Activated T-helper 17 cell treated with anti-CD3 and anti-CD28 coated beads, Interleukin-2, amount 50 U/mL, for 72 hours (primary cell): ENCODE measurements at regions not wholly inside any gene's neighbourhood (a gene's known extent, or its start where the extent isn't known, plus 50 kb on each side); places are given as distances from the start of the nearest gene placed in this dataset.

Source experiments
- ATAC-seq: fragments of 150-1000 bp; cut with Tn5 transposase; replicated peaks from 2 replicates; pipeline ENCODE4 v1.10.0; 2021; ENCODE audit warnings: mild to moderate bottlenecking, moderate library complexity
- H3K27ac Mint-ChIP-seq: one replicate; pipeline ENCODE4 v1.8.0; 2022; ENCODE audit warnings: mixed read lengths
- H3K27me3 Mint-ChIP-seq: one replicate; pipeline ENCODE4 v1.8.0; 2022; ENCODE audit warnings: mixed read lengths
- H3K36me3 Mint-ChIP-seq: one replicate; pipeline ENCODE4 v1.8.0; 2022; ENCODE audit warnings: low read depth, mild to moderate bottlenecking, mixed read lengths
- H3K4me1 Mint-ChIP-seq: one replicate; pipeline ENCODE4 v1.8.0; 2022; ENCODE audit warnings: mixed read lengths
- H3K4me3 Mint-ChIP-seq: one replicate; pipeline ENCODE4 v1.8.0; 2022; ENCODE audit warnings: mild to moderate bottlenecking, mixed read lengths
- H3K9me3 Mint-ChIP-seq: one replicate; pipeline ENCODE4 v1.8.0; 2022; ENCODE audit warnings: mixed read lengths

DNA sequence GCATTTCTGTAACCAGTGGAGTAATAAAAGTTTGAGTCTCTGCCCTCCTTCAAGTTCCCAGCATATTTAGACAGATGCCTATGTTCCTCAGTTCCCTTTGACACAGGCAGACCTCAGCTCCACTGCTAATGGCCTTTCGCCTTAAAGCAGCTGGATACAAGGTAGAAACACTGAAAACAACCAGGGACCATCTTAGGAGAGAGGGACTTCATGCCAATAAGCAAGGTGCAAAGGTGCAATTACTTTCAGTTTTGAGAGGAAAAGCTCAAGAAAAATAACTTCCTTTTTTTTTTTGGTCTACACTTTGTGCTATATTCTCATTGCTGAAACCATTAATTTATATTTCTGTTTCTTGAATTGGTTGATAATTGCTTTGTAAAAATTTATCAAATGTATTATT lies 781.9 kb upstream of the GALNTL6 start:
- no peaks in the 10 kb centered on the region for H3K4me1 Mint-ChIP-seq
- no peak overlapping the region for H3K4me3 Mint-ChIP-seq
- no peak overlapping the region for H3K27ac Mint-ChIP-seq
- no peaks in the 10 kb centered on the region for H3K27me3 Mint-ChIP-seq
- H3K9me3 Mint-ChIP-seq = peaks cover 19% of the 10 kb centered on the region
- no peaks in the 10 kb centered on the region for H3K36me3 Mint-ChIP-seq
- no peak for ATAC-seq

DNA sequence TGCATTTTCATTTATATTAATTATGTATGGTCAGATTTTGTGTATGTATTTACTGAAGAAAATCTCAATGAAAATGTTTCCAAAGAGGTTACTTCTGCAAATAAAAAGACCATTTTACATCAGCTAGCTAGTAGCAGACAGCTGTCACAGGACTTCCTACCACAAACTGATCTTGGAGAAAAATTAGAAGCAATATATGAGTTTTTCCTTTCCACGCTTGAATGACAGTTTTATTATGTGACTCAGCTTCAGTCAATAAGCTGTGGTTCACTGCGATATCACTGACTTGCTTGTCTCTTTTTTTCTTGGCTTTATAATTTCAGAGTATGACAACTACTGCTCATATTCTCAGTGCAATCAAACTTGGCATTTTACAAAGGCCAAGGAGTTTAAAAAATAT lies 787.4 kb upstream of the GALNTL6 start:
- Mint-ChIP-seq H3K4me1 (no peaks in the 10 kb centered on the region), H3K36me3 (no peaks in the 10 kb centered on the region), H3K27me3 (no peaks in the 10 kb centered on the region), H3K4me3 (no peak overlapping the region), H3K27ac (no peak overlapping the region), H3K9me3 (peaks cover 5% of the 10 kb centered on the region)
- no peak for ATAC-seq

DNA sequence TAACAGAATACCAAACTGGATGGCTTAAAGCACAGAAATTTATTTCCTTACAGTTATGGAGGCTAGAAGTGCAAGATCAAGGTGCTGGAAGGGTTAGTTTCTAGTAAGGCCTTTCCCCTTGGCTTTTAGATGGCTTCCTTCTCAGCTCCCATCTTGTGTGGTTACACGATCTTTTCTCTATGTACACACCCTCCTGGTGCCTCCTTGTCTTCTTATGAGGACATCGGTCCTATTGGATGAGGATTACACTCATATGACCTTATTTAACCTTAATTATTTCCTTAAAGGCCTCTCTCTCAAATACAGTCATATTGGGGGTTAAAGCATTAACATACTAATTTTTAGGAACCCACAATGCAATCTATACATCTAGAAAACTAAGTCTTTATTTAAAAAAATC lies 787.9 kb upstream of the GALNTL6 start:
- no peaks in the 10 kb centered on the region for H3K27me3 Mint-ChIP-seq
- H3K9me3 Mint-ChIP-seq = peaks cover 5% of the 10 kb centered on the region
- no peak overlapping the region for H3K4me3 Mint-ChIP-seq
- no peak overlapping the region for H3K27ac Mint-ChIP-seq
- no peaks in the 10 kb centered on the region for H3K36me3 Mint-ChIP-seq
- ATAC-seq = no peak
- H3K4me1 Mint-ChIP-seq = no peaks in the 10 kb centered on the region

DNA sequence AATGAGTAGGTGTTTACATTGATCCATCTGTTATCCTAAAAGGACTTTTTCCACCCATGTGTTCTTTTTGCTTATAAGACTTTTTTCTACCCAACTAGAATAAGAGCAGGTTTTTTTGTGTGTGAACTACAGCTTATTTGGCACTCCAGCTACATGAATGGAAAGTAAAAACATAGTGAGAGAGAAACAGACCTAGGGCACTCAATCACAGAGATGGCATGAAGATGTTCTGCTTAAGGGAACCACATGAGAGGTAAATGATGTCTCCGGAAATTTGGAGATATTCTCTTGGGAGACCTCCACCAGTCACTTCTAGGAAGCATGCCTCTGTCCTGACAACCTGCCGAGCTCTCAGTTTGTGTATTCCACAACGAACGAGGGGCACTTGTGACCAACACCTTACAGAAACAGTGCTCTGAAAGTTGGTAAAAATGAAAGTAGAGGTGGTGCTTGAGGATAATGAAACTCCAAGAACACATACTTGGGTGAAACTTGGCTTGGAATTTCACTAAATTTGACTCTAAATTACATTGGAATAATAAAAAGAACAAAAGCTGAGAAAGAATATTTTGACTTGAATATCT lies 788.4 kb upstream of the GALNTL6 start:
- Mint-ChIP-seq H3K36me3 (no peaks in the 10 kb centered on the region), H3K4me1 (no peaks in the 10 kb centered on the region), H3K27ac (no peak overlapping the region), H3K4me3 (no peak overlapping the region), H3K9me3 (peaks cover 5% of the 10 kb centered on the region), H3K27me3 (no peaks in the 10 kb centered on the region)
- no peak for ATAC-seq

DNA sequence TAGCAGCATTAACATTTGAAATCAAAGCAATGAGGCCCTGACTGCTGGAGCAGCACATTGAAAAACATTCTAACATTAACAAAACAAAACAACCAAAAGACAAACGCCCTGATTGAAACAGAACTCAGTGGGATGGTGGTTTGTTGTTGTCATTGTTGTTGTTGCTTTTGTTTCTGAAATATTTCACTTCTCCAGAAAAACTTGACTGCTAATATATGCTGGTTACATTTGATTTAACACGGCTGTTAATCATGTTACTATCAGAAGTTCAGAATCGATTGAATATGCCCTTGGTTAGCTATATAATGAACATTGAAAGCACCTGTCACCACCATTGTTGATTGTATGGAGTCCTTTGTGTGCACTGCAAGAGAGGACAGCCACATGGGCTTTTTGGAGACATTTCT lies 790.4 kb upstream of the GALNTL6 start:
- H3K27ac Mint-ChIP-seq = no peak overlapping the region
- no peaks in the 10 kb centered on the region for H3K36me3 Mint-ChIP-seq
- H3K9me3 Mint-ChIP-seq = peaks cover 8% of the 10 kb centered on the region

DNA sequence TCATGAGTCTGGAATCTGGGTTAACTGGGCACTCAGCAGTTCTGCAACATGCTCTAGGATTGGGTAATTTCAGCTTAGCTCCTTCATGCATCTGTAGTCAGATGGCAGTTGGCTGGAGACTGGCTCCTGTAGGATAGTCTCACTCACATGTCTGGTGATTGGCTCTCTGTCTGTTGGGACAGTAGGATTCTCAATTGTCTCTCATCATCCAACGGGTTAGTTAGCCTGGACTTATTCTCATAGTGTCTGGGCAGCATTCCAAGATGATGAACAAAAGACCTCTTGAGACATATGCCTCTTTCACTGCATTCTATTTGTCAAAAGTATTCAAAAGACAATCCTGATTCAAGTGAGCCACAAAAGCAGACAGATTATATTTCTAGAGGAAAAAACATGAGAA lies 795.6 kb upstream of the GALNTL6 start:
- no peaks in the 10 kb centered on the region for H3K36me3 Mint-ChIP-seq
- no peak overlapping the region for H3K4me3 Mint-ChIP-seq
- H3K27ac Mint-ChIP-seq = no peak overlapping the region
- H3K9me3 Mint-ChIP-seq = peaks cover 8% of the 10 kb centered on the region
- no peaks in the 10 kb centered on the region for H3K27me3 Mint-ChIP-seq
- ATAC-seq = no peak
- H3K4me1 Mint-ChIP-seq = no peaks in the 10 kb centered on the region

More for the DNA sequence above, 790.4 kb upstream of the GALNTL6 start:
- ATAC-seq = no peak
- H3K4me3 Mint-ChIP-seq = no peak overlapping the region
- H3K4me1 Mint-ChIP-seq = no peaks in the 10 kb centered on the region
- no peaks in the 10 kb centered on the region for H3K27me3 Mint-ChIP-seq

DNA sequence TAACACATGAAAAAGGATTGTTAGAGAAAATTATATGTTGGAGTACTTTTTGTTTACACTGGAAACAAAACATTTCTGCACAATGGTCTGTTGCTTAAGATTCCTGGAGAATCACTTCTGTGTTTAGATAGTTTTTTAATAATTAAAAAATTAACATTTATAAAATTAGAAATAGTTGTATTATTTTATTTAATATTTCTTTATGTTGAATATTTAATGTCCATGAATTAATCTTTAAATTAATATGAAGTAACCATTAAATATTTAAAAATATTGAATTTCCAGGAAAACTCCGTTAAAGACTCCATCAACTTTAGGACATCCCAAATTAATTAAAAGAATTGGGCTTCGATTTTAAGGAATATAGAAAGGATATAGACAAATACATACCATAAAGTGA lies 797.1 kb upstream of the GALNTL6 start:
- H3K4me1 Mint-ChIP-seq = no peaks in the 10 kb centered on the region
- H3K4me3 Mint-ChIP-seq = no peak overlapping the region
- no peak overlapping the region for H3K27ac Mint-ChIP-seq
- no peaks in the 10 kb centered on the region for H3K27me3 Mint-ChIP-seq
- H3K9me3 Mint-ChIP-seq = peaks cover 10% of the 10 kb centered on the region
- ATAC-seq = no peak
- no peaks in the 10 kb centered on the region for H3K36me3 Mint-ChIP-seq

DNA sequence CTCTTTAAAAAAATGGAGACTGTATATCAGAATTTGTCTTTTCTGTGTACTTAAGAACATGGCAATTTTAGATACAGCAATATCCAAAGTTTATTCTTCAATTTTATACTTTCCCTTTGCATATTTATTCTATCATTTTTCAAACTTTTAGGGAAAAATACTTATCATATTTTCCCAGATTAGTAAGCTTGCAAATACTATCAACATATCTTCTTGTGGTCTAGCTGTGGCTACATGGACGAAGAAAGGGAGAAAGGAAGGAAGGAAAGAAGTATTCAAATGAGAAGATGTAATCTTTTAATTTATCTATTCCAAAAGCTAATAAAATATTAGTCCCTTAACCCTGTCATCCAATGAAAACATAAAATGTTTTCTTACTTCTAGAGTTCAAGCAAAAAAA lies 797.8 kb upstream of the GALNTL6 start:
- H3K4me3 Mint-ChIP-seq = no peak overlapping the region
- peaks cover 14% of the 10 kb centered on the region for H3K9me3 Mint-ChIP-seq
- H3K27ac Mint-ChIP-seq = no peak overlapping the region

DNA sequence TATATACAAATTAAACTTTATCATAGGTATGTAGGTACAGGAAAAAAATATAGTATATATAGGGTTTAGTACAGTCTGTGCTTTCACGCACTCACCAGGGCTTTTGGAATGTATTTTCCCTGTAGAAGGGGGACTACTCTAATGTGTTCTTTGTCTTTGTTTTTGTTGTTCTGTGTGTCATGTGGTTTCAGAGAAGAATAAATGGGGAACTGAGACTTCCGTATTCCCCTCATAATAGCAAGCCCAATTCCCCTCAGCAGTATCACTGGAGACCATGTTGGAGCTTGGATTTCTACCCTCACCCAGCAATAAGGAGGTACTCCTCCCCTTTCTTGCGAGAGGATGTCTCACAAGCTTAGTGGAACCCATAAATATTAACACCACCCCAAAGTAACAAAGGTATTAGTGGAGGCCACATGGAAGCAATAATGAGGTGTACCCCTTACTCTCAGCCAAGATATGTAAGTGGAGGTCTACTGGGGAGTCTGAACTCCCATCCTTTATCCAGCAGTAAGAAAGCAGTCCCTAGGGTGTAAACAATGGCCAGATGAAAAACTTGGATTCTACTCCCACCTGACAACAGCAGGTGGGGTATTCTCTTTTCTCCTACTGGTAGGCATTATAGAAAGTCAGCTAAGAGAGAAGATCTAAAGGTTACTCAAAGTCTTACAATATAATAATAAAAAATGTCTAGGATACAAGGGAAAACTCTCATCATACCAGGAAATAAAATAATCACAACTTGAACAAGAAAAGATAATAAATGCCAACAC lies 805.4 kb upstream of the GALNTL6 start:
- H3K36me3 Mint-ChIP-seq = no peaks in the 10 kb centered on the region
- H3K4me3 Mint-ChIP-seq = no peak overlapping the region
- H3K27me3 Mint-ChIP-seq = no peaks in the 10 kb centered on the region
- H3K4me1 Mint-ChIP-seq = no peaks in the 10 kb centered on the region
- H3K9me3 Mint-ChIP-seq = peaks cover 11% of the 10 kb centered on the region
- no peak overlapping the region for H3K27ac Mint-ChIP-seq
- ATAC-seq = no peak

More for the DNA sequence above, 797.8 kb upstream of the GALNTL6 start:
- Mint-ChIP-seq H3K27me3 (no peaks in the 10 kb centered on the region), H3K4me1 (no peaks in the 10 kb centered on the region), H3K36me3 (no peaks in the 10 kb centered on the region)
- no peak for ATAC-seq

DNA sequence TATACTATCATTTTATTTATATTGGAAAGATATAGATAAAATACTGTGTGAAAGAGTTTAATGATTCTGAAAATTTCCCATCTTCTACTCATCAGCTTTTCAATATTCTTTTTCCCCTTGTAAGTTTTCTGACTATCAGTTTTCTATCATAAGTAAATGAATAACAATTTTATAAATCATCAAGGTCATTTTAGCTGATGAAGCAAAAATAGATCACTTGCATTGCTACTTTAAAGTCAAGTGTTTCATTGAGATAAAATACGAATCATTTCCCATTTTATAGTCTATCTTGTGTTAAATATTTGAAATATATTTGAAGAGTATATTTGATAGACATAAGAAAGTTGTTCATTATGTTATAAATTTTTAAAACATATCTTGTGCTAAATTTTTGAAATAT lies 811.0 kb upstream of the GALNTL6 start:
- Mint-ChIP-seq H3K27me3 (no peaks in the 10 kb centered on the region), H3K27ac (no peak overlapping the region), H3K9me3 (peaks cover 9% of the 10 kb centered on the region), H3K36me3 (no peaks in the 10 kb centered on the region), H3K4me1 (no peaks in the 10 kb centered on the region), H3K4me3 (no peak overlapping the region)
- ATAC-seq = no peak

DNA sequence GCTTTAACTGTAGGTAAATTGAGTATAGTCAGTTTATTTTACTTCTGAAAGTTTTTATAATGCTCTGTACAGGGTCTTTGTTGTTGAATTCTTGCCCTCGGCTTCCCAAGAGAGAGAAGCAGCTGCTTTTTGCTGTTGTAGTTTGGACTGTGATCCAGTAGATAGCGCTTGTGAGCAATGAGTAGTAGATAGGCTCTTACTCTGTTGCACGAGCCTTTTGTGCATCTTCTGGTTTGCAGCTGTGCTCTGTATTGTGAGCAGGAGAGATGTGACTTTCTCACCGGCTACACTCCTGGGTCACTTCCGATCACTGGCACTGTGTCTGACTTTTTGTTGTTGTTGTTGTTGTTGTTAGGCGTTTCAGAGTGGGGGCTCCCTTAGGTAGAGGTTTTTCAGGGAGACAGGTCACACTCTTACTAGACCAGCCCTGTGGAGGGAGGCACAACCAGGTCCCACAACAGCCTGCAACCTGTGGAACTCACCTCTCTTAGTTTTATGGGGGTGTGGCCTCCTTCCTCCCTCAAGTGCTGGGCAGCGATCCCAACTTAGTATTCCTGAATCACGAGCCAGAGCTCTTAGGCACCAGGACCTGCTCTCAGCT lies 822.1 kb upstream of the GALNTL6 start:
- Mint-ChIP-seq H3K27me3 (no peaks in the 10 kb centered on the region), H3K9me3 (peaks cover 24% of the 10 kb centered on the region), H3K4me1 (no peaks in the 10 kb centered on the region), H3K36me3 (no peaks in the 10 kb centered on the region), H3K4me3 (no peak overlapping the region), H3K27ac (no peak overlapping the region)
- no peak for ATAC-seq

DNA sequence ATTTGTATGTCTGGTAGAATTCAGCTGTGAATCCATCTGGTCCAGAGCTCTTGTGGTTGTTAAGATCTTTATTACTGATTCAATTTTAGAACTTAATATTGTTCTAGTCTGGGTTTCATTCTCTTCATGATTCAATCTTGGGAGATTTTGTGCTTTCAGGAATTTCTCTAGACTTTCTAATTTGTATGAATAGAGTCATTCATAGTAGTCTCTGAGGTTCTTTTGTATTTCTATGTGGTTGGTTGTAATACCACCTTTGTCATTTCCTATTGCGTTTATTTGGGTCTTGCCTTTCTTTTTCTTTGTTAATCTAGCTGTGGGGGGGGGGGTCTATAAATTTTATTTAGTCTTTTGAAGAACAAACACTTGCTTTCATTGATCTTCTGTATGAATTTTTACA lies 824.8 kb upstream of the GALNTL6 start:
- no peaks in the 10 kb centered on the region for H3K36me3 Mint-ChIP-seq
- H3K4me1 Mint-ChIP-seq = no peaks in the 10 kb centered on the region
- no peak overlapping the region for H3K27ac Mint-ChIP-seq
- H3K4me3 Mint-ChIP-seq = no peak overlapping the region
- H3K27me3 Mint-ChIP-seq = no peaks in the 10 kb centered on the region
- H3K9me3 Mint-ChIP-seq = peaks cover 20% of the 10 kb centered on the region
- ATAC-seq = no peak

DNA sequence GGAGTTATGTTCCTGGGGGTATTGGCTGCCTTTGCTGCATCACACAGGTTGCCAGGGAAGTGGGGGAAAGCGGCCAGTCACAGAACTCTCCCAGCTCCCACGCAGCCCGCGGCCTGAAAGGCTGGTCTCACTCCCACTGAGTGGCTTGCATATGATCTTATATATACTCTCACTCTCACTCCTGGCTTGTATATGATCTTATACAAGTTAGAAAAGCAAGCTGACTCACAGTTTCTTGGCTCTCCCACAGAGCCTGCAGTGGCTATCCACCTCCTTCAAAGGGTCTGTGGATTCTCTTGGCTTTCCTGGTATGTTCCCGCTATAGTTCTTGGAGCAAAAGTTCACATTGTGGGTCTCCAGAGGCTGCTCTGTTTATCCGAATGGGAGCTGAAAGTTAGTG lies 833.5 kb upstream of the GALNTL6 start:
- H3K36me3 Mint-ChIP-seq = no peaks in the 10 kb centered on the region
- no peaks in the 10 kb centered on the region for H3K4me1 Mint-ChIP-seq
- no peak overlapping the region for H3K27ac Mint-ChIP-seq
- H3K9me3 Mint-ChIP-seq = no peaks in the 10 kb centered on the region
- H3K4me3 Mint-ChIP-seq = no peak overlapping the region
- H3K27me3 Mint-ChIP-seq = no peaks in the 10 kb centered on the region
- no peak for ATAC-seq

DNA sequence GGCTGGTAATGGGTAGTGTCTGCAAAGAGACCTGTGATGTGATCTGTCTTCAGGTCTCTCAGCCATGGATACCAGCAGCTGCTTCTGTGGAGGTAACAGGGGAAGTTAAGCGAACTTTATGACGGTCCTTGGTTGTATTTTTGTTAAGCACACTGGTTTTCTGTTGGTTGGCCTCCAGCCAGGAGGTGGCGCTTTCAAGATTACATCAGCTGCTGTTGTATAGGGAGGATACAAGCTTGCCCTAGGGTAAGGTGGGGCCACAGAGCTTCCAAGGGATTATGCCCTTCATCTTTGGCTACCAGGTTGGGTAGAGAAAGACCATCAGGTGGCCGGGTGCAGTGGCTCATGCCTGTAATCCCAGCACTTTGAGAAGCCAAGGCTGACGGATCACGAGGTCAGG lies 834.2 kb upstream of the GALNTL6 start:
- Mint-ChIP-seq H3K36me3 (no peaks in the 10 kb centered on the region), H3K27me3 (no peaks in the 10 kb centered on the region), H3K4me1 (no peaks in the 10 kb centered on the region), H3K9me3 (no peaks in the 10 kb centered on the region), H3K27ac (no peak overlapping the region), H3K4me3 (no peak overlapping the region)
- no peak for ATAC-seq

DNA sequence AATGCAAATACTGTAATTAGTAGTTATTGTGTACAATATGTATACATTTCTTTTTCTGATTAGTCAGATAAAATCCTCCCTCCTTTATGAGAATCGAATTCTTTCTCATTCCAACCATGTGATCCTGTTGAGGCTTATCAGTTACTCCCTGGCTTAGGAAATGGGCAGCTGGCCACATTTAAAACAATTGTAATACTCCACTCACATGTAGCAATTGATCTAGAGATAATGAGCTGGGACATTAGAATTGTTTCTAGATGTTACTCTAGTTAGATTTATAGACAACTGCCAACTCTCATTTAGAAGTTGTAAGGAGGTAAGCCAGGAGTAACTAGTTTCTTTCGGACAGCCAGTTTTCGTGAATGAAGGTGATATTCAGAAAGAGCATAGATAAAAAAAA lies 859.3 kb upstream of the AADAT start:
- H3K9me3 Mint-ChIP-seq = peaks cover 10% of the 10 kb centered on the region
- H3K36me3 Mint-ChIP-seq = no peaks in the 10 kb centered on the region
- no peak overlapping the region for H3K27ac Mint-ChIP-seq
- no peaks in the 10 kb centered on the region for H3K27me3 Mint-ChIP-seq
- ATAC-seq = no peak
- H3K4me3 Mint-ChIP-seq = no peak overlapping the region
- H3K4me1 Mint-ChIP-seq = no peaks in the 10 kb centered on the region
